HG03575 (cell line): ENCODE measurements at regions not wholly inside any gene's neighbourhood (a gene's known extent, or its start where the extent isn't known, plus 50 kb on each side); places are given as distances from the start of the nearest gene placed in this dataset.

Experiments
- ATAC-seq: cut with Tn5 transposase; IDR thresholded peaks from one replicate; pipeline ENCODE4 v1.9.1; 2021; ENCODE audit not compliant: unreplicated experiment, insufficient number of reproducible peaks, low FRiP score; ENCODE audit errors: extremely low read depth

GRCh38 chr4:96775501-96775900, 935.6 kb downstream of the PDHA2 start:
- no peak for ATAC-seq

GRCh38 chr4:96776920-96777527, 937.1 kb downstream of the PDHA2 start:
- ATAC-seq = no peak

- ATAC-seq = no peak
Observed at GRCh38 chr4:96784336-96784735, 944.4 kb downstream of the PDHA2 start.

- ATAC-seq = no peak
Observed at GRCh38 chr4:96786306-96786705, 946.4 kb downstream of the PDHA2 start.

GRCh38 chr4:96787766-96788165, 947.9 kb downstream of the PDHA2 start:
- no peak for ATAC-seq

- no peak for ATAC-seq
Observed at GRCh38 chr4:96809563-96809962, 969.7 kb downstream of the PDHA2 start.

- no peak for ATAC-seq
Observed at GRCh38 chr4:96827086-96827485, 987.2 kb downstream of the PDHA2 start.

- no peak for ATAC-seq
Observed at GRCh38 chr4:96833831-96834230, 993.9 kb downstream of the PDHA2 start.

- ATAC-seq = no peak
Observed at GRCh38 chr4:96835991-96836390, 996.1 kb downstream of the PDHA2 start.

GRCh38 chr4:96839441-96839840, 999.5 kb downstream of the PDHA2 start:
- ATAC-seq = no peak

- no peak for ATAC-seq
Observed at GRCh38 chr4:96841801-96842200, 1001.9 kb downstream of the PDHA2 start.

- no peak for ATAC-seq
Observed at GRCh38 chr4:96844858-96845490, 1005.1 kb downstream of the PDHA2 start.

- ATAC-seq = no peak
Observed at GRCh38 chr4:96845819-96846218, 1005.9 kb downstream of the PDHA2 start.

GRCh38 chr4:96874657-96875056, 1034.8 kb downstream of the PDHA2 start:
- ATAC-seq = no peak

- no peak for ATAC-seq
Observed at GRCh38 chr4:96879527-96879926, 1039.6 kb downstream of the PDHA2 start.

GRCh38 chr4:96887857-96888256, 1048.0 kb downstream of the PDHA2 start:
- no peak for ATAC-seq

- ATAC-seq = no peak
Observed at GRCh38 chr4:96894621-96895020, 1054.7 kb downstream of the PDHA2 start.

GRCh38 chr4:96895826-96896225, 1055.9 kb downstream of the PDHA2 start:
- ATAC-seq = no peak

- ATAC-seq = no peak
Observed at GRCh38 chr4:96912716-96913115, 1072.8 kb downstream of the PDHA2 start.

- ATAC-seq = no peak
Observed at GRCh38 chr4:96913441-96914080, 1073.7 kb downstream of the PDHA2 start.
